Vagina (tissue), 2 donors: ENCODE measurements at regions not wholly inside any gene's neighbourhood (a gene's known extent, or its start where the extent isn't known, plus 50 kb on each side); places are given as distances from the start of the nearest gene placed in this dataset.

Experiments used
- DNase-seq, 2 donors: peaks; one replicate each; pipeline ENCODE4 v3.0.0-alpha.2; 2017; ENCODE audit errors: extremely low spot score in 2 of 2
- H3K27ac ChIP-seq: fragments of 200-600 bp; sonication (generic); one replicate; pipeline ENCODE4 v1.5.1; 2019
- H3K27me3 ChIP-seq: fragments of 200-600 bp; sonication (generic); one replicate; pipeline ENCODE4 v1.5.1; 2019
- H3K36me3 ChIP-seq, 2 donors: fragments of 200-600 bp; sonication (generic); one replicate each; pipeline ENCODE4 v1.5.1; 2017 to 2019
- H3K4me1 ChIP-seq: fragments of 200-600 bp; sonication (generic); one replicate; pipeline ENCODE4 v1.5.1; 2019
- H3K4me3 ChIP-seq, 2 donors: fragments of 200-600 bp; sonication (generic); 1 replicate in 1 of 2; 2 replicates in 1 of 2; pipeline ENCODE4 v1.5.1; 2016 to 2019
- H3K9me3 ChIP-seq: fragments of 200-600 bp; sonication (generic); one replicate; pipeline ENCODE4 v1.5.1; 2019
- CTCF ChIP-seq, 3 experiments: fragments of 450-650 bp in 2 of 3; fragments of 200-600 bp in 1 of 3; sonication (generic) in 1 of 3; IDR thresholded peaks; one replicate each; pipeline ENCODE4 v1.5.1; 2017 to 2019; ENCODE audit warnings: antibody characterized with exemption in 3 of 3, mild to moderate bottlenecking in 2 of 3, moderate library complexity in 2 of 3
- POLR2A ChIP-seq, 2 donors: fragments of 450-650 bp; IDR thresholded peaks; one replicate each; pipeline ENCODE4 v1.6.1; 2017; ENCODE audit warnings: antibody characterized with exemption in 2 of 2, mild to moderate bottlenecking in 2 of 2, moderate library complexity in 2 of 2
- POLR2AphosphoS5 ChIP-seq, 2 donors: sonication (generic); formaldehyde crosslinking; IDR thresholded peaks; one replicate each; pipeline ENCODE4 v1.9.0; 2017; ENCODE audit warnings: antibody characterized with exemption in 2 of 2, mild to moderate bottlenecking in 2 of 2, low read depth in 1 of 2; ENCODE audit not compliant: insufficient read depth in 1 of 2
- intact Hi-C: fragments of 100-400 bp; cut with DNase I; formaldehyde crosslinking; loops from one replicate; pipeline ENCODE4 v1.15.1; 2023

DNA sequence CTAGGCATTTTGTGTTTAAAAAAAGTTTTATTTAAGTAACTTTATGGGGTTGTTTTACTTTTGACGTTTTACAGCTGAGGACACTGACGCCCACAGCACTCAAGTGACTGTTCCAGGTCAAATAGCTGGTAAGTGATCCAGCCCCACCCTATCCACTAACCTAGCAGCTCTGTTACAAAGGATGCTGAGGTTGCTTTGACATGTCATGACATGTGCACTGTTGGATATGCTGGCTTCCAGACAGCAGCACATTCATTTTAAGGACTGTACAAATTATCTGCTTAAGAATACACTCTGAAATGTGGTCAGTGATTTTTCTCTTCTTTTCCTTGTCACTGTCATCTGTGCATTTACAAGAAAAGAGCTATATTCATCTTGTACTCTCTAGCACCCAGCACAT is 417.5 kb downstream of the ZEB2 start:
- Histone ChIP-seq H3K9me3 (no peaks in the 10 kb centered on the region), H3K36me3 (no peaks in the 10 kb centered on the region), H3K27me3 (no peaks in the 10 kb centered on the region), H3K27ac (no peak overlapping the region), H3K4me1 (peaks cover 5% of the 10 kb centered on the region), H3K4me3 (no peak overlapping the region)
- TF ChIP-seq CTCF (IDR thresholded peaks at IDR 0.05) (no peak), POLR2A (IDR thresholded peaks at IDR 0.05) (no peak), POLR2AphosphoS5 (IDR thresholded peaks at IDR 0.05; ENCODE audit: insufficient read depth in 1 of 2, low read depth in 1 of 2) (no peak)
- no peak for DNase-seq
- intact Hi-C loops = no loop called here

- no peak overlapping the region for H3K4me3 ChIP-seq
- no peak for TF ChIP-seq CTCF (IDR thresholded peaks at IDR 0.05)
- TF ChIP-seq POLR2AphosphoS5 (IDR thresholded peaks at IDR 0.05; ENCODE audit: insufficient read depth in 1 of 2, low read depth in 1 of 2) = no peak
- no peak for TF ChIP-seq POLR2A (IDR thresholded peaks at IDR 0.05)
- no peak for DNase-seq
- H3K4me1 ChIP-seq = peaks cover 5% of the 10 kb centered on the region
- no peaks in the 10 kb centered on the region for H3K27me3 ChIP-seq
- intact Hi-C loops = no loop called here
- H3K27ac ChIP-seq = no peak overlapping the region
- H3K36me3 ChIP-seq = no peaks in the 10 kb centered on the region
- H3K9me3 ChIP-seq = no peaks in the 10 kb centered on the region
Observed at GRCh38 chr2:144099780-144100377, 420.0 kb downstream of the ZEB2 start.

DNA sequence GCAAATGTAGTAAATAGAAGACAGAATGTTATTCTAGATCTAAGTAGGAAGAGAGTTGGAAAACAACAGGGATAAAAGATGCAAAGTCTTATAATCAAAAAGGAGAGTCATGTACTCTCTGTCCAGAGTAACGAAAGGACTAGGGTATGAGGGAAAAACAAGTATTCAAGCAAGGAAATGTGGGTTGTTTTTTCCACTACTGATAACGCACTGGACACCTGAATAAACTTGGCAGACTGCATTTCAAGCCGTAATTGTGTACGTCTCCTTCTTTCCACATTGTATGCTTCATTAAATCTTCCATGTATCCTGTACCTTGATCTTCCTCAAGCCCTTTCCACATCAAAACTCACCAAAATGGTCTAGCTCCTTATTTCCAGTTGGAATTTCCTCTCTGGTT is 420.6 kb downstream of the ZEB2 start:
- Histone ChIP-seq H3K27ac (no peak overlapping the region), H3K4me1 (peaks cover 5% of the 10 kb centered on the region), H3K36me3 (no peaks in the 10 kb centered on the region), H3K4me3 (no peak overlapping the region), H3K9me3 (no peaks in the 10 kb centered on the region), H3K27me3 (no peaks in the 10 kb centered on the region)
- DNase-seq = no peak
- intact Hi-C loops = no loop called here
- no peak for TF ChIP-seq POLR2AphosphoS5 (IDR thresholded peaks at IDR 0.05; ENCODE audit: insufficient read depth in 1 of 2, low read depth in 1 of 2)
- TF ChIP-seq POLR2A (IDR thresholded peaks at IDR 0.05) = no peak
- no peak for TF ChIP-seq CTCF (IDR thresholded peaks at IDR 0.05)

DNA sequence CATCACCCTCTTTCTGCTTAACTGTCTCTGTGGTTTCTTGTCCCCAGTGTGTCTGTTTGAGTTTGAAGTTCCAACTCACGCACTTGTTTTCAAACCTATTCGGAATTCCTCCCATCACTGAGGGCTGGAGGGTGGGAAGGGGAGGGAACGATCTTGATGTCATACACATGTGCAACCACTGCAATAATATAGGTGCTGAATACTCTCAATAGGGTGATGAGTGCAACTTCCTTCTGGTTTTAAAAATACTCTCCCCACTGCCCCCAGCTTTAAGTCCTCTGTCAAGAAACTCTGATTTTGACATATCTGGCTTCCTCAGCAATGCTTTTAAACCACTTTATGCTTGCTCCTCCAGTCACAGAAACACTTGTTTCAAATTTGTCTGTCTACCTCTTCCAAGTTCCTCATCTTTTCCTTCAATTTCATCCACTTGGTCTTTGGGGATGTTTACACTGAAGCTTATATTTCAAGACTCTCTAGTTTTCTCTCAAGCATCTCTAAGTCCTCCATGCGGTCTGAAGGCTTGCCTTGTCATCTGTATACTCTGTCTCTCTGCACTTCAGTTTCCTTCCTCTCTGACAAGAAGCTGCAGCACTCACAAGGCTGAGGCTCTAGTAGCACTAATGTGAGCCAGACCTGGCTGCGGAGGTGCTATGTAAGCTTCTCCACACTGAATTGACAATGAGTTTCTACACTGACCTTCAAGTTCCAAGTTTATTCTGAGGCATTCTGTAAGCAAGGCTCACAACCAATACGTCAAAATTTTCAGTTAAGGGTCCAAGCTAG is 422.3 kb downstream of the ZEB2 start:
- Histone ChIP-seq H3K4me1 (peaks cover 5% of the 10 kb centered on the region), H3K9me3 (no peaks in the 10 kb centered on the region), H3K36me3 (no peaks in the 10 kb centered on the region), H3K4me3 (no peak overlapping the region), H3K27ac (no peak overlapping the region), H3K27me3 (no peaks in the 10 kb centered on the region)
- TF ChIP-seq POLR2AphosphoS5 (IDR thresholded peaks at IDR 0.05; ENCODE audit: insufficient read depth in 1 of 2, low read depth in 1 of 2) = no peak
- no peak for TF ChIP-seq POLR2A (IDR thresholded peaks at IDR 0.05)
- TF ChIP-seq CTCF (IDR thresholded peaks at IDR 0.05) = no peak
- no peak for DNase-seq
- intact Hi-C loops = no loop called here

DNA sequence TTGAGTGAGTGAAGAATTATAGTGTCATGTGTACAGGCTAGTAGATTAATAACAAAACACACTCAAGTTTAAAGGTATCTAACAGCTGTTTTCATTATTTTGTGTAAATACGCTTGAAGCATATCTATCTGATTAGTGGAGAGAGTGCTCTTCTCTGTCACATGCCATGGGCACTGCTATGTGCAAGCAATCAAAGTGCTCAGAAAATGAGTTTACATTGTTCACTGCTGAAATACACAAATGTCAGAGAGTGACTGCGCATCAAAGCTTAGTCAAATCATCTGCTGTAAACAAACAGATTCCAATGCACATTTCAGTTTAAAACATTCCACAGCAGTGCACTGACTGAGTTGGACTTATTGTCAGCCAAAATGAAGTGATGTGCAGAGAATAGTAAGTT is 423.4 kb downstream of the ZEB2 start:
- intact Hi-C loops = no loop called here
- no peak overlapping the region for H3K4me3 ChIP-seq
- H3K27me3 ChIP-seq = no peaks in the 10 kb centered on the region
- no peak for DNase-seq
- H3K36me3 ChIP-seq = no peaks in the 10 kb centered on the region
- H3K27ac ChIP-seq = no peak overlapping the region
- no peak for TF ChIP-seq POLR2A (IDR thresholded peaks at IDR 0.05)
- TF ChIP-seq POLR2AphosphoS5 (IDR thresholded peaks at IDR 0.05; ENCODE audit: insufficient read depth in 1 of 2, low read depth in 1 of 2) = no peak
- no peak for TF ChIP-seq CTCF (IDR thresholded peaks at IDR 0.05)
- H3K9me3 ChIP-seq = no peaks in the 10 kb centered on the region
- H3K4me1 ChIP-seq = no peaks in the 10 kb centered on the region
